Caco-2 (cell line): ENCODE measurements at regions not wholly inside any gene's neighbourhood (a gene's known extent, or its start where the extent isn't known, plus 50 kb on each side); places are given as distances from the start of the nearest gene placed in this dataset.

ENCODE experiments used
- BruUV-seq: library from RNA; stranded (reverse); fragments of 400-500 nt; replicated peaks from 2 replicates; lab custom pipeline; 2021; lab: Mats Ljungman, UMichigan
- CTCF ChIA-PET: fragments of 300-600 bp; sonication (Branson Sonifier 250); formaldehyde crosslinking; loops from one replicate; lab custom pipeline; 2022; ENCODE audit warnings: antibody characterized with exemption; lab: Charles Lee
- POLR2A ChIA-PET: fragments of 300-600 bp; sonication (Branson Sonifier 250); formaldehyde crosslinking; loops from one replicate; lab custom pipeline; 2022; ENCODE audit warnings: antibody characterized with exemption; lab: Charles Lee
- DNase-seq, 2 experiments: peaks; one replicate each; pipeline versions ENCODE4 v3.0.0 to v3.0.0-alpha.2; 2020 to 2022
- H3K27me3 ChIP-seq: replicated peaks from 2 replicates; pipeline ENCODE4 v1.6.0; 2011; ENCODE audit warnings: low read length; ENCODE audit not compliant: control insufficient read depth, insufficient read depth
- H3K36me3 ChIP-seq: 2 replicates; pipeline ENCODE4 v1.5.1; 2011; ENCODE audit warnings: low read length; ENCODE audit not compliant: control insufficient read depth, insufficient read depth
- H3K4me1 ChIP-seq: fragments of 250-450 bp; sonication (Bioruptor Pico); 2 replicates; pipeline ENCODE4 v1.5.1; 2020; ENCODE audit warnings: mild to moderate bottlenecking
- H3K4me3 ChIP-seq: 2 replicates; pipeline ENCODE4 v1.5.1; 2011; ENCODE audit warnings: low read depth, mild to moderate bottlenecking, control low read depth, low read length
- H3K9me3 ChIP-seq: fragments of 250-450 bp; sonication (Bioruptor Pico); 2 replicates; pipeline ENCODE4 v1.5.1; 2020; ENCODE audit warnings: mild to moderate bottlenecking, moderate library complexity
- H3K27ac Mint-ChIP-seq: one replicate; pipeline ENCODE4 v1.8.0; 2022; ENCODE audit warnings: mixed read lengths; ENCODE audit not compliant: unreplicated experiment
- H3K27me3 Mint-ChIP-seq: one replicate; pipeline ENCODE4 v1.8.0; 2022; ENCODE audit warnings: mixed read lengths; ENCODE audit not compliant: insufficient read depth, unreplicated experiment
- H3K36me3 Mint-ChIP-seq: one replicate; pipeline ENCODE4 v1.8.0; 2022; ENCODE audit warnings: mild to moderate bottlenecking, mixed read lengths; ENCODE audit not compliant: insufficient read depth, unreplicated experiment
- H3K4me1 Mint-ChIP-seq: one replicate; pipeline ENCODE4 v1.8.0; 2022; ENCODE audit warnings: low read depth, mixed read lengths; ENCODE audit not compliant: unreplicated experiment
- H3K4me3 Mint-ChIP-seq: one replicate; pipeline ENCODE4 v1.8.0; 2022; ENCODE audit warnings: mild to moderate bottlenecking, moderate library complexity, mixed read lengths; ENCODE audit not compliant: unreplicated experiment
- H3K9me3 Mint-ChIP-seq: one replicate; pipeline ENCODE4 v1.8.0; 2022; ENCODE audit warnings: mixed read lengths; ENCODE audit not compliant: unreplicated experiment
- CTCF ChIP-seq, 2 experiments: fragments of 200-600 bp in 1 of 2; IDR thresholded peaks; 1 replicate in 1 of 2; 2 replicates in 1 of 2; pipeline versions ENCODE4 v1.5.1 to v1.8.0; 2011 to 2022; ENCODE audit warnings: antibody characterized with exemption in 1 of 2, control low read depth in 1 of 2, inconsistent platforms in 1 of 2, low read depth in 1 of 2, low read length in 1 of 2, mild to moderate bottlenecking in 1 of 2, moderate library complexity in 1 of 2; ENCODE audit not compliant: insufficient read depth in 1 of 2, severe bottlenecking in 1 of 2, unreplicated experiment in 1 of 2
- intact Hi-C: fragments of 100-400 bp; cut with micrococcal nuclease; formaldehyde crosslinking; loops from one replicate; pipeline ENCODE4 v1.10.0; 2022; ENCODE audit not compliant: unreplicated experiment

- Histone ChIP-seq H3K27me3 (no peaks in the 10 kb centered on the region), H3K36me3 (no peaks in the 10 kb centered on the region), H3K4me3 (no peak overlapping the region), H3K9me3 (no peaks in the 10 kb centered on the region), H3K4me1 (no peaks in the 10 kb centered on the region)
- no peak for TF ChIP-seq CTCF (IDR thresholded peaks at IDR 0.05; ENCODE audit: insufficient read depth in 1 of 2, low read depth in 1 of 2, low read length in 1 of 2, severe bottlenecking in 1 of 2, unreplicated experiment in 1 of 2)
- H3K27ac Mint-ChIP-seq = no peak overlapping the region
- H3K4me1 Mint-ChIP-seq = no peaks in the 10 kb centered on the region
- no peak for DNase-seq
- CTCF ChIA-PET = no interaction called here
- H3K36me3 Mint-ChIP-seq = no peaks in the 10 kb centered on the region
- H3K9me3 Mint-ChIP-seq = no peaks in the 10 kb centered on the region
- BruUV-seq = no TSS peak
- H3K4me3 Mint-ChIP-seq = no peak overlapping the region
- no peaks in the 10 kb centered on the region for H3K27me3 Mint-ChIP-seq
- intact Hi-C loops = no loop called here
- POLR2A ChIA-PET = no interaction called here
Observed at GRCh38 chrX:88982183-88982582, 235.2 kb downstream of the CPXCR1 start.

- Mint-ChIP-seq H3K36me3 (no peaks in the 10 kb centered on the region), H3K4me3 (no peak overlapping the region), H3K27me3 (no peaks in the 10 kb centered on the region), H3K27ac (no peak overlapping the region), H3K4me1 (no peaks in the 10 kb centered on the region), H3K9me3 (no peaks in the 10 kb centered on the region)
- no peaks in the 10 kb centered on the region for H3K4me1 ChIP-seq
- H3K9me3 ChIP-seq = no peaks in the 10 kb centered on the region
- H3K36me3 ChIP-seq = no peaks in the 10 kb centered on the region
- intact Hi-C loops = no loop called here
- H3K27me3 ChIP-seq = no peaks in the 10 kb centered on the region
- no peak for DNase-seq
- POLR2A ChIA-PET = no interaction called here
- TF ChIP-seq CTCF (IDR thresholded peaks at IDR 0.05; ENCODE audit: insufficient read depth in 1 of 2, low read depth in 1 of 2, low read length in 1 of 2, severe bottlenecking in 1 of 2, unreplicated experiment in 1 of 2) = no peak
- CTCF ChIA-PET = no interaction called here
- no peak overlapping the region for H3K4me3 ChIP-seq
- BruUV-seq = no TSS peak
Observed at GRCh38 chrX:88982933-88983332, 235.9 kb downstream of the CPXCR1 start.

- no peaks in the 10 kb centered on the region for H3K36me3 ChIP-seq
- no peak for DNase-seq
- no peak overlapping the region for H3K4me3 ChIP-seq
- no peaks in the 10 kb centered on the region for H3K36me3 Mint-ChIP-seq
- H3K9me3 ChIP-seq = no peaks in the 10 kb centered on the region
- no peak for TF ChIP-seq CTCF (IDR thresholded peaks at IDR 0.05; ENCODE audit: insufficient read depth in 1 of 2, low read depth in 1 of 2, low read length in 1 of 2, severe bottlenecking in 1 of 2, unreplicated experiment in 1 of 2)
- H3K27me3 Mint-ChIP-seq = no peaks in the 10 kb centered on the region
- POLR2A ChIA-PET = no interaction called here
- no peak overlapping the region for H3K4me3 Mint-ChIP-seq
- BruUV-seq = no TSS peak
- H3K27ac Mint-ChIP-seq = no peak overlapping the region
- no peaks in the 10 kb centered on the region for H3K9me3 Mint-ChIP-seq
- H3K4me1 ChIP-seq = no peaks in the 10 kb centered on the region
- no peaks in the 10 kb centered on the region for H3K4me1 Mint-ChIP-seq
- no peaks in the 10 kb centered on the region for H3K27me3 ChIP-seq
- CTCF ChIA-PET = no interaction called here
- intact Hi-C loops = no loop called here
Observed at GRCh38 chrX:88988796-88989195, 241.8 kb downstream of the CPXCR1 start.
